Endodermal cell (in vitro differentiated cells): ENCODE measurements at regions not wholly inside any gene's neighbourhood (a gene's known extent, or its start where the extent isn't known, plus 50 kb on each side); places are given as distances from the start of the nearest gene placed in this dataset.
"Not testable (repeated sequence)": the region's sequence is repeated elsewhere in the genome, so short reads cannot be mapped to it uniquely, and the experiment has no call there.

ENCODE experiments used
- DNase-seq: peaks from one replicate; pipeline ENCODE4 v3.0.0-alpha.2; 2017
- H3K27ac ChIP-seq: 2 replicates; pipeline ENCODE4 v1.5.1; 2013; ENCODE audit warnings: mild to moderate bottlenecking, low read depth, low read length, moderate library complexity
- H3K27me3 ChIP-seq: 2 replicates; pipeline ENCODE4 v1.6.1; 2013; ENCODE audit warnings: mild to moderate bottlenecking, low read length, moderate library complexity; ENCODE audit not compliant: insufficient read depth, control insufficient read depth, poor library complexity, severe bottlenecking
- H3K36me3 ChIP-seq: 2 replicates; pipeline ENCODE4 v1.7.0; 2013; ENCODE audit warnings: mild to moderate bottlenecking, low read length, moderate library complexity; ENCODE audit not compliant: control insufficient read depth, insufficient read depth
- H3K4me1 ChIP-seq: one replicate; pipeline ENCODE4 v1.7.0; 2013; ENCODE audit warnings: low read length; ENCODE audit not compliant: control insufficient read depth, insufficient read depth
- H3K4me3 ChIP-seq: 2 replicates; pipeline ENCODE4 v1.5.1; 2013; ENCODE audit warnings: mild to moderate bottlenecking, low read length, moderate library complexity
- H3K9ac ChIP-seq: 2 replicates; pipeline ENCODE4 v1.6.1; 2013; ENCODE audit warnings: mild to moderate bottlenecking, low read length, moderate library complexity; ENCODE audit not compliant: poor library complexity, severe bottlenecking; ENCODE audit errors: extremely low read depth
- H3K9me3 ChIP-seq: 2 replicates; pipeline ENCODE4 v1.6.1; 2013; ENCODE audit warnings: mild to moderate bottlenecking, low read length, moderate library complexity; ENCODE audit not compliant: control insufficient read depth
- H3K27ac Mint-ChIP-seq: 2 replicates; pipeline ENCODE4 v1.8.0; 2020; ENCODE audit warnings: mixed read lengths
- H3K27me3 Mint-ChIP-seq: 2 replicates; pipeline ENCODE4 v1.8.0; 2021; ENCODE audit warnings: mild to moderate bottlenecking, mixed read lengths; ENCODE audit not compliant: insufficient read depth
- H3K36me3 Mint-ChIP-seq: 2 replicates; pipeline ENCODE4 v1.8.0; 2020; ENCODE audit warnings: low read depth, mixed read lengths
- H3K4me1 Mint-ChIP-seq: 2 replicates; pipeline ENCODE4 v1.8.0; 2020; ENCODE audit warnings: mixed read lengths
- H3K4me3 Mint-ChIP-seq: 2 replicates; pipeline ENCODE4 v1.8.0; 2020; ENCODE audit warnings: mild to moderate bottlenecking, moderate library complexity, mixed read lengths
- H3K9me3 Mint-ChIP-seq: 2 replicates; pipeline ENCODE4 v1.8.0; 2020; ENCODE audit warnings: mild to moderate bottlenecking, mixed read lengths
- WGBS, 2 experiments: methylation state at CpG; one replicate each; pipeline versions ENCODE4 v1.1.5 to v1.1.7; 2013; ENCODE audit warnings: missing lambda C conversion rate in 2 of 2, mixed read lengths in 1 of 2; ENCODE audit not compliant: insufficient coverage in 1 of 2, insufficient read length in 1 of 2; 5-methylcytosine and 5-hydroxymethylcytosine counted together
- TF ChIP-seq, protein P1 (sequence below): fragments of 200-600 bp; sonication (generic); conservative IDR thresholded peaks from 2 replicates; pipeline ENCODE4 v1.5.0; 2021; ENCODE audit warnings: antibody characterized with exemption, mild to moderate bottlenecking

DNA sequence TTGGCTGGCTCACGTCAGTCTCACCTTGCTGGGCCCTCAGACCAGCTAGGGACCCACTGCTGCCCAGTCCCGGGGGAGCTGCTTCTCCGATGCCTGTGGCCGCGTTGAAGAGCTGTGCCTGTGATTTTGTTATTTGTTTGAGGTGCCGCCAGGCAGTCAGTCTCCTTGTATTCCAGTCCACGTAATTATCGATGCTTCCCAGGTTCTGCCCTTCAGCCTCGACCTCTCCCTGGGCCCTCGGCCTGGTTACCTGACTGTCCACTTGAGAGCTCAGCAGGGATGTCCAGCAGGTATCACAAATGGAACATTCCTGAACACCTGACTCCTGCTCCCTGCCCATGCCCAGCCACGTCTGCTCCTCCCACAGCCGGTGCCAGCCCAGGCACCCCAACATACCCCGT lies 195.9 kb upstream of the HS6ST1 start:
- Mint-ChIP-seq H3K36me3 (no peaks in the 10 kb centered on the region), H3K9me3 (no peaks in the 10 kb centered on the region), H3K4me1 (peaks cover 11% of the 10 kb centered on the region), H3K27ac (no peak overlapping the region), H3K27me3 (no peaks in the 10 kb centered on the region), H3K4me3 (no peak overlapping the region)
- no peak for DNase-seq
- H3K4me1 ChIP-seq = no peaks in the 10 kb centered on the region
- H3K27ac ChIP-seq = no peak overlapping the region
- TF ChIP-seq, protein P1, sequence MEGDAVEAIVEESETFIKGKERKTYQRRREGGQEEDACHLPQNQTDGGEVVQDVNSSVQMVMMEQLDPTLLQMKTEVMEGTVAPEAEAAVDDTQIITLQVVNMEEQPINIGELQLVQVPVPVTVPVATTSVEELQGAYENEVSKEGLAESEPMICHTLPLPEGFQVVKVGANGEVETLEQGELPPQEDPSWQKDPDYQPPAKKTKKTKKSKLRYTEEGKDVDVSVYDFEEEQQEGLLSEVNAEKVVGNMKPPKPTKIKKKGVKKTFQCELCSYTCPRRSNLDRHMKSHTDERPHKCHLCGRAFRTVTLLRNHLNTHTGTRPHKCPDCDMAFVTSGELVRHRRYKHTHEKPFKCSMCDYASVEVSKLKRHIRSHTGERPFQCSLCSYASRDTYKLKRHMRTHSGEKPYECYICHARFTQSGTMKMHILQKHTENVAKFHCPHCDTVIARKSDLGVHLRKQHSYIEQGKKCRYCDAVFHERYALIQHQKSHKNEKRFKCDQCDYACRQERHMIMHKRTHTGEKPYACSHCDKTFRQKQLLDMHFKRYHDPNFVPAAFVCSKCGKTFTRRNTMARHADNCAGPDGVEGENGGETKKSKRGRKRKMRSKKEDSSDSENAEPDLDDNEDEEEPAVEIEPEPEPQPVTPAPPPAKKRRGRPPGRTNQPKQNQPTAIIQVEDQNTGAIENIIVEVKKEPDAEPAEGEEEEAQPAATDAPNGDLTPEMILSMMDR = no peak
- no peaks in the 10 kb centered on the region for H3K36me3 ChIP-seq
- WGBS, 2 experiments = 94 to 100% methylated on average over 8 to 13 of the region's 13 CpGs
- H3K27me3 ChIP-seq = no peaks in the 10 kb centered on the region
- H3K4me3 ChIP-seq = no peak overlapping the region
- no peaks in the 10 kb centered on the region for H3K9me3 ChIP-seq
- no peak overlapping the region for H3K9ac ChIP-seq

DNA sequence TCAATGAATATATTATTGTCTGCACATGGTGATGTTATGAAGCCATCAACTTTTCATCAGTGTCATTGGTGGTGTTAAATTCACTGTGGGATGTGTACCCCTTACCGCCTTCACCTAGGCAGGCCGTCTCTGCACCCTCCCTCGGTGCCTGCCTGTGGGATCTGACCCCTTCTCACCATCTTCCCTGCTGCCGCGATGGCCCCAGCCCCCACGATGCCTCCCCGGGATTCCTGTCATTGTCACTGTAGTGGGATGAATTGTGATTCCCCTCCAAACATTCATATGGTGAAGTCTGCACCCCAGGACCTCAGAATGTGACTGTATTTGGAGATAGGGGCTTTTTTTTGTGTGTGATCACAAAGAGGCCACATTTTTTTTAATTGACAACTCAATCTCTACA lies 198.3 kb upstream of the HS6ST1 start:
- no peaks in the 10 kb centered on the region for H3K4me1 ChIP-seq
- Mint-ChIP-seq H3K4me1 (peaks cover 11% of the 10 kb centered on the region), H3K9me3 (no peaks in the 10 kb centered on the region), H3K27me3 (peaks cover 1% of the 10 kb centered on the region), H3K27ac (no peak overlapping the region), H3K36me3 (no peaks in the 10 kb centered on the region), H3K4me3 (no peak overlapping the region)
- DNase-seq = no peak
- H3K36me3 ChIP-seq = no peaks in the 10 kb centered on the region
- no peaks in the 10 kb centered on the region for H3K9me3 ChIP-seq
- H3K27me3 ChIP-seq = no peaks in the 10 kb centered on the region
- TF ChIP-seq, protein P1 = no peak
- H3K4me3 ChIP-seq = no peak overlapping the region
- 78% methylated on average over 7 of the region's 7 CpGs; no CpG with 5 or more reads in 1 of the 2 experiments for WGBS, 2 experiments
- no peak overlapping the region for H3K9ac ChIP-seq
- H3K27ac ChIP-seq = no peak overlapping the region

- not testable (repeated sequence) for H3K36me3 Mint-ChIP-seq, H3K9ac ChIP-seq, H3K27ac Mint-ChIP-seq, DNase-seq, H3K36me3 ChIP-seq, H3K9me3 Mint-ChIP-seq, H3K27me3 ChIP-seq, H3K27ac ChIP-seq, H3K27me3 Mint-ChIP-seq, H3K4me3 Mint-ChIP-seq, H3K4me1 ChIP-seq, H3K4me3 ChIP-seq, H3K9me3 ChIP-seq
- 86 to 89% methylated on average over 12 to 15 of the region's 16 CpGs for WGBS, 2 experiments
- peaks cover 11% of the 10 kb centered on the region for H3K4me1 Mint-ChIP-seq
Observed at GRCh38 chr2:128519028-128519427, 200.4 kb upstream of the HS6ST1 start.

DNA sequence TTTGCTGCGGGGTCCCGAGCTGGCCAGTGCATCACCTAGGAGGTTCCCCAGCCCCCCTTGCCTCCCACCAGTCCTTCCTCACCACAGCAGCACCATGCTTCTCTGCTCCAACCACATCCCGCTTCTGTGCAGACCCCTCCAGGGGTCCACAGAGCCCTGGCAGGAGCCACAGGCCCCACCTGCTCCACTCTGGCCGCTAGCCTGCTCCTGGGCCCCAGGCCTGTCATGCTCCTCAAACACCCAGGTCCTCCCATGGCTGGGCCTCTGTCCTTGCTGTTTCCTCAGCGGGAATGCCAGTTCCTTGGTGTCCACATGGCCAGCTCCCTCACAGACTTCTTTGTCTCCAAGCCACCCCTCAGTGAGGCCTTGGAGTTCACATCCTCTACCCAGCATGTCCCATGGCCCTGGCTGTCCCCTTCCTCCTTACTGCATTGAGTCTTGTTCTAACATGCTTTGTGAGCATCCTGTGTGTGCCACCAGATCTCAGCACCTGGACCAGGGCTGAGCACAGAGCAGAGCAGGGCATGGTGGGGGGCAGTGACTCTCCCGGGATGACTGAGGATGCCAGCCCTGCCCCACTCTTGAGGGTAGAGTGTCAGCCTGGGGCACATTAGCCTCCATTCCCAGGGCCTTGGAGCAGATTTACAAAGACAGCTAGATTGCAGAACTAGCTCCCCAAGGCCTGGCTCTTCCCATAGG lies 201.0 kb upstream of the HS6ST1 start:
- DNase-seq = no peak
- 94 to 100% methylated on average over 3 to 6 of the region's 6 CpGs for WGBS, 2 experiments
- Mint-ChIP-seq H3K27me3 (peaks cover 1% of the 10 kb centered on the region), H3K4me3 (no peak overlapping the region), H3K36me3 (no peaks in the 10 kb centered on the region), H3K27ac (no peak overlapping the region), H3K4me1 (peaks cover 11% of the 10 kb centered on the region), H3K9me3 (peaks cover 7% of the 10 kb centered on the region)
- Histone ChIP-seq H3K36me3 (no peaks in the 10 kb centered on the region), H3K9me3 (no peaks in the 10 kb centered on the region), H3K4me1 (no peaks in the 10 kb centered on the region), H3K4me3 (no peak overlapping the region), H3K9ac (no peak overlapping the region), H3K27ac (no peak overlapping the region), H3K27me3 (no peaks in the 10 kb centered on the region)
- TF ChIP-seq, protein P1 = no peak
